ENCODE measurements at regions not wholly inside any gene's neighbourhood (a gene's known extent, or its start where the extent isn't known, plus 50 kb on each side); places are given as distances from the start of the nearest gene placed in this dataset.

GRCh38 chrX:69221239-69222102 is 56.2 kb upstream of the PJA1 start (continued):
- TF ChIP-seq MXD3 (CRISPR knock-in tag; IDR thresholded peaks at IDR 0.05) (no peak), ZFYVE20 (CRISPR knock-in tag; IDR thresholded peaks at IDR 0.05; ENCODE audit: borderline replicate concordance, low read depth) (no peak), ZBTB3 (CRISPR knock-in tag; IDR thresholded peaks at IDR 0.05; ENCODE audit: borderline replicate concordance, low read depth) (no peak), ZNF7 (CRISPR knock-in tag; IDR thresholded peaks at IDR 0.05) (no peak), PHF21A (CRISPR knock-in tag; IDR thresholded peaks at IDR 0.05) (no peak), RBM39 (IDR thresholded peaks at IDR 0.05; ENCODE audit: low read depth, low read length, poor library complexity, severe bottlenecking) (no peak)

- Histone ChIP-seq H3K4me1 (ENCODE audit: insufficient read depth, low read length) (no peaks in the 10 kb centered on the region), H2AFZ (ENCODE audit: low read length) (no peak overlapping the region), H3K27ac (ENCODE audit: extremely low read length, insufficient read depth, low read length) (no peak overlapping the region), H3K9me3 (ENCODE audit: low read length) (no peaks in the 10 kb centered on the region), H3K36me3 (replicated peaks in 1 of 2; ENCODE audit: control insufficient read depth in 1 of 2, insufficient read depth in 2 of 2, low read length in 2 of 2) (no peaks in the 10 kb centered on the region), H3K4me2 (ENCODE audit: low read depth, low read length) (no peak overlapping the region), H3K9ac (ENCODE audit: insufficient read depth, low read depth, low read length) (no peak overlapping the region), H3K4me3 (replicated peaks in 1 of 3; ENCODE audit: insufficient read depth in 1 of 3, low read depth in 2 of 3, low read length in 3 of 3) (no peak overlapping the region), H4K20me1 (ENCODE audit: insufficient read depth, low read length) (no peaks in the 10 kb centered on the region), H3K79me2 (ENCODE audit: insufficient read depth, low read length) (no peaks in the 10 kb centered on the region), H3K27me3 (ENCODE audit: control insufficient read depth in 1 of 2, insufficient read depth in 2 of 2, low read length in 2 of 2) (no peaks in the 10 kb centered on the region)
- intact Hi-C loops (cut with micrococcal nuclease; ENCODE audit: unreplicated experiment), result loop anchor here (10.0 kb wide), 1 partner anchor 484 kb away; no protein-coding TSS in a partner anchor
- ChIA-PET POLR2A (no interaction called here), CTCF (ENCODE audit: low intra/inter-chr PET ratio, low total read pairs) (no interaction called here)
- in situ Hi-C loops (cut with HindIII; ENCODE audit: extremely low pct_ligation_motif_present, low pct_unique_long_range_greater_than_20kb), result loop anchor here (5.0 to 10.0 kb wide), 2 partner anchors 84 to 391 kb away; partner anchors contain the start of gene EFNB1
- ATAC-seq, result no peak
- DNase-seq (ENCODE audit: low spot score), result no peak
- BruUV-seq (replicated peaks), result no TSS peak
- no peak for FAIRE-seq
- WGBS (ENCODE audit: low lambda C conversion rate), result 14% methylated on average over 2 of the region's 2 CpGs
- no peak for TF ChIP-seq MLXIP (CRISPR knock-in tag; IDR thresholded peaks at IDR 0.05; ENCODE audit: borderline replicate concordance)
- TF ChIP-seq ZNF589 (CRISPR knock-in tag; conservative IDR thresholded peaks at IDR 0.05), result no peak
- TF ChIP-seq SMARCE1 (IDR thresholded peaks at IDR 0.05; ENCODE audit: borderline replicate concordance), result no peak
- no peak for TF ChIP-seq HOMEZ (CRISPR knock-in tag; IDR thresholded peaks at IDR 0.05; ENCODE audit: low read depth)
- TF ChIP-seq NPAS2 (CRISPR knock-in tag; IDR thresholded peaks at IDR 0.05; ENCODE audit: borderline replicate concordance), result no peak
- no peak for TF ChIP-seq NFE2 (CRISPR knock-in tag; IDR thresholded peaks at IDR 0.05)
- no peak for TF ChIP-seq THRA (CRISPR knock-in tag; IDR thresholded peaks at IDR 0.05; ENCODE audit: borderline replicate concordance)
- TF ChIP-seq KLF6 (CRISPR knock-in tag; IDR thresholded peaks at IDR 0.05), result no peak
These were observed 53.2 kb upstream of the PJA1 start for GRCh38 chrX:69218407-69218997.

All from HepG2 (cell line).